Glutamatergic neuron (in vitro differentiated cells): ENCODE measurements at regions not wholly inside any gene's neighbourhood (a gene's known extent, or its start where the extent isn't known, plus 50 kb on each side); places are given as distances from the start of the nearest gene placed in this dataset.
A peak's percentile ranks its signal among the peaks of the same experiment; 100 is the strongest.

ENCODE experiments used
- DNase-seq: peaks from one replicate; pipeline ENCODE4 v3.0.0; 2022
- H3K27ac Mint-ChIP-seq: one replicate; pipeline ENCODE4 v1.8.0; 2020; ENCODE audit warnings: mild to moderate bottlenecking, mixed read lengths, inconsistent platforms; ENCODE audit not compliant: unreplicated experiment
- H3K27me3 Mint-ChIP-seq: one replicate; pipeline ENCODE4 v1.8.0; 2020; ENCODE audit warnings: mild to moderate bottlenecking, moderate library complexity, mixed read lengths, inconsistent platforms; ENCODE audit not compliant: unreplicated experiment
- H3K36me3 Mint-ChIP-seq: one replicate; pipeline ENCODE4 v1.8.0; 2020; ENCODE audit warnings: mild to moderate bottlenecking, mixed read lengths, inconsistent platforms; ENCODE audit not compliant: unreplicated experiment
- H3K4me1 Mint-ChIP-seq: one replicate; pipeline ENCODE4 v1.8.0; 2020; ENCODE audit warnings: mild to moderate bottlenecking, low read depth, mixed read lengths, inconsistent platforms; ENCODE audit not compliant: unreplicated experiment
- H3K4me3 Mint-ChIP-seq: one replicate; pipeline ENCODE4 v1.8.0; 2020; ENCODE audit warnings: mild to moderate bottlenecking, mixed read lengths, inconsistent platforms; ENCODE audit not compliant: unreplicated experiment
- H3K9me3 Mint-ChIP-seq: one replicate; pipeline ENCODE4 v1.8.0; 2020; ENCODE audit warnings: mild to moderate bottlenecking, moderate library complexity, mixed read lengths, inconsistent platforms; ENCODE audit not compliant: unreplicated experiment
- CTCF ChIP-seq: fragments of 200-600 bp; sonication (generic); IDR thresholded peaks from one replicate; pipeline ENCODE4 v1.5.0; 2021; ENCODE audit not compliant: partially characterized antibody, unreplicated experiment

- Mint-ChIP-seq H3K27me3 (peaks cover 6% of the 10 kb centered on the region), H3K4me3 (peak overlapping the region; percentile 28), H3K27ac (peak overlapping the region; percentile 54), H3K9me3 (no peaks in the 10 kb centered on the region), H3K36me3 (no peaks in the 10 kb centered on the region), H3K4me1 (peaks cover 37% of the 10 kb centered on the region)
- no peak for TF ChIP-seq CTCF
- DNase-seq, result no peak
Observed at GRCh38 chr13:31912647-31913401, 118.8 kb upstream of the FRY start.

- peak overlapping the region; percentile 28 for H3K4me3 Mint-ChIP-seq
- peak overlapping the region; percentile 41 for H3K27ac Mint-ChIP-seq
- H3K36me3 Mint-ChIP-seq, result no peaks in the 10 kb centered on the region
- DNase-seq, result no peak
- H3K27me3 Mint-ChIP-seq, result peaks cover 6% of the 10 kb centered on the region
- peaks cover 37% of the 10 kb centered on the region for H3K4me1 Mint-ChIP-seq
- no peaks in the 10 kb centered on the region for H3K9me3 Mint-ChIP-seq
- no peak for TF ChIP-seq CTCF
Observed at GRCh38 chr13:31913459-31913858, 118.1 kb upstream of the FRY start.

GRCh38 chr13:31914843-31915242 lies 116.7 kb upstream of the FRY start:
- peaks cover 34% of the 10 kb centered on the region for H3K4me1 Mint-ChIP-seq
- H3K4me3 Mint-ChIP-seq, result no peak overlapping the region
- peaks cover 6% of the 10 kb centered on the region for H3K27me3 Mint-ChIP-seq
- H3K9me3 Mint-ChIP-seq, result no peaks in the 10 kb centered on the region
- H3K36me3 Mint-ChIP-seq, result no peaks in the 10 kb centered on the region
- no peak for DNase-seq
- peak overlapping the region; percentile 29 for H3K27ac Mint-ChIP-seq
- TF ChIP-seq CTCF, result no peak

GRCh38 chr13:31918707-31919106 lies 112.9 kb upstream of the FRY start:
- H3K27me3 Mint-ChIP-seq, result peaks cover 3% of the 10 kb centered on the region
- H3K4me3 Mint-ChIP-seq, result no peak overlapping the region

More at GRCh38 chr13:31918707-31919106, 112.9 kb upstream of the FRY start:
- Mint-ChIP-seq H3K4me1 (peaks cover 17% of the 10 kb centered on the region), H3K9me3 (no peaks in the 10 kb centered on the region), H3K36me3 (no peaks in the 10 kb centered on the region), H3K27ac (no peak overlapping the region)
- TF ChIP-seq CTCF, result no peak
- no peak for DNase-seq
